IPS-18a (cell line): ENCODE measurements at regions not wholly inside any gene's neighbourhood (a gene's known extent, or its start where the extent isn't known, plus 50 kb on each side); places are given as distances from the start of the nearest gene placed in this dataset.

ENCODE experiments used
- H3K27ac ChIP-seq: one replicate; pipeline ENCODE4 v1.5.1; 2013; ENCODE audit warnings: low read length
- H3K27me3 ChIP-seq: one replicate; pipeline ENCODE4 v1.6.1; 2013; ENCODE audit warnings: mild to moderate bottlenecking, low read length; ENCODE audit not compliant: control insufficient read depth, insufficient read depth
- H3K36me3 ChIP-seq: one replicate; pipeline ENCODE4 v1.6.1; 2013; ENCODE audit warnings: low read depth, low read length; ENCODE audit not compliant: control insufficient read depth
- H3K4me1 ChIP-seq: one replicate; pipeline ENCODE4 v1.6.1; 2013; ENCODE audit warnings: low read depth, low read length; ENCODE audit not compliant: control insufficient read depth
- H3K4me3 ChIP-seq: one replicate; pipeline ENCODE4 v1.5.1; 2013; ENCODE audit warnings: low read length
- H3K9ac ChIP-seq: one replicate; pipeline ENCODE4 v1.6.1; 2013; ENCODE audit warnings: mild to moderate bottlenecking, low read length, moderate library complexity
- H3K9me3 ChIP-seq: one replicate; pipeline ENCODE4 v1.6.1; 2013; ENCODE audit warnings: low read depth, low read length; ENCODE audit not compliant: control insufficient read depth

DNA sequence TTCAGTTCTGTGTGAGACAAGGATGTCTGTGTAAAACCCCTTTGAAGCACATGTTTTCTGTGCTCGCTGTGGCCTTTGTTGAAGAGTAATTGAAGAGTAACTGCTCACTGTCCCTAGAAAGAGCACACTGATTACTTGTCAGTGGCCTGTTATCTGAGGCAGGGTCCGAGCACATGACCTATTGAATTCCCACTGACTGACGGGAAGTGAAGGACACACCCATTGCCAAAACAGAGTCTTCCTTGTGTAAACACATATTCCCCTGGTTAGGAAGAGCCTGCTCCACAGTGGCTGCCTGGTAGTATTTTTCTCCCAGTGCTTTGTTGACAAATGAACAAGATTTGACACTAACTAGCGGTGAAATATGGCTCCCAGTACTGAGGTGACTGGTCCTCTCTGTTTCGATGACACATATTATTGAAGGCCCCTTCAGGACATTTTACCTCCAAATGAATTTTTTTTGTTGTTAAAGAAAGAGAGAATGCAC lies 148.5 kb upstream of the GYPC start:
- H3K27me3 ChIP-seq, result no peaks in the 10 kb centered on the region
- peaks cover 16% of the 10 kb centered on the region for H3K4me1 ChIP-seq
- H3K9ac ChIP-seq, result no peak overlapping the region
- no peak overlapping the region for H3K4me3 ChIP-seq
- H3K9me3 ChIP-seq, result no peaks in the 10 kb centered on the region
- no peaks in the 10 kb centered on the region for H3K36me3 ChIP-seq
- H3K27ac ChIP-seq, result no peak overlapping the region

GRCh38 chr2:126510356-126510755 lies 145.6 kb upstream of the GYPC start:
- Histone ChIP-seq H3K9ac (no peak overlapping the region), H3K36me3 (no peaks in the 10 kb centered on the region)

DNA sequence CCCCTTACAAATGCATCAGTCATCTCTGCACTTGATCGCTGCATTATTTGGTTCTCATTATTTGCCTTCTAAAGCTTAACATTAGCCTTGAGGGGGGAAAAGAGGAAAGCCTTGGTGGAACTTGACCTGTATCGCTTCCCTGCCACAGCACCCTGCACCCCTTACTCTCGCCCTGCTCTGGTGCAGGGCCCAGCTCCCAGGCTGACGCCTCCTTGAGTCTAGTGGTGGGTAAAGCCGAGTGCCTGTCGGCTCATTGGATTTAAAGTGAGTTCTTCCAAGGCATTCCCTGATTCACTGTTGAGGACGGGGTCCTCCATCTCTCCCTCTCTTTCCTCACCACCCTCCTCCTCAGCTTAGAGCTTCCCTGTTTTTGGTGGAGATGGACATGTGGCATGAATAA lies 145.0 kb upstream of the GYPC start:
- Histone ChIP-seq H3K36me3 (no peaks in the 10 kb centered on the region), H3K9me3 (no peaks in the 10 kb centered on the region), H3K4me1 (peaks cover 16% of the 10 kb centered on the region), H3K27me3 (no peaks in the 10 kb centered on the region), H3K9ac (no peak overlapping the region), H3K4me3 (no peak overlapping the region), H3K27ac (no peak overlapping the region)

More at GRCh38 chr2:126510356-126510755, 145.6 kb upstream of the GYPC start:
- Histone ChIP-seq H3K9me3 (no peaks in the 10 kb centered on the region), H3K27ac (no peak overlapping the region), H3K27me3 (no peaks in the 10 kb centered on the region), H3K4me1 (peaks cover 16% of the 10 kb centered on the region), H3K4me3 (no peak overlapping the region)

- Histone ChIP-seq H3K36me3 (no peaks in the 10 kb centered on the region), H3K27ac (no peak overlapping the region), H3K4me1 (peaks cover 6% of the 10 kb centered on the region), H3K9me3 (no peaks in the 10 kb centered on the region), H3K9ac (no peak overlapping the region), H3K27me3 (no peaks in the 10 kb centered on the region), H3K4me3 (no peak overlapping the region)
These were observed 143.9 kb upstream of the GYPC start for GRCh38 chr2:126512026-126512425.

DNA sequence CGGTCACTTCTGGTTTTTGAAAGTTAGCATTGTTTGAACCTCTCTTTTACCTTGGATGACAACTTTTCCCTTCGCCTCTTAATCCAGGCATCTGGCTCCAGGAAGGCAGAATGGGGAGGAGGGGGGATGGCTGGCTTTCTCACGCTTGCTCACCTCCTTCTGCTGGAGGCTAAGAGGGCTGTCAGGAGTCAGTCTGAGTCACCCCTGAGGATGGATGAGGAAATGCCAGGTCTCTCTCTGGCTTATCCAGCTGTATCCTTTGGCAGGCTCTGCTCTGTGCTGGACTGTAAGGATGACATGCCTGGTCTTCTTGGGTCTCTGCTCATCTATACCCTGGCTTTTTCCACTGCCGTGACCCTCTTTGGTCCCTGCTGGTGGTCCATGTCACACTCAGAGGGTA lies 142.9 kb upstream of the GYPC start:
- Histone ChIP-seq H3K4me3 (no peak overlapping the region), H3K9me3 (no peaks in the 10 kb centered on the region), H3K27ac (no peak overlapping the region), H3K36me3 (no peaks in the 10 kb centered on the region), H3K9ac (no peak overlapping the region), H3K4me1 (no peaks in the 10 kb centered on the region), H3K27me3 (no peaks in the 10 kb centered on the region)

GRCh38 chr2:126515471-126515870 lies 140.5 kb upstream of the GYPC start:
- H3K27me3 ChIP-seq, result no peaks in the 10 kb centered on the region
- no peaks in the 10 kb centered on the region for H3K9me3 ChIP-seq
- H3K4me1 ChIP-seq, result no peaks in the 10 kb centered on the region
- H3K36me3 ChIP-seq, result no peaks in the 10 kb centered on the region
- no peak overlapping the region for H3K9ac ChIP-seq
- no peak overlapping the region for H3K27ac ChIP-seq
- H3K4me3 ChIP-seq, result no peak overlapping the region

DNA sequence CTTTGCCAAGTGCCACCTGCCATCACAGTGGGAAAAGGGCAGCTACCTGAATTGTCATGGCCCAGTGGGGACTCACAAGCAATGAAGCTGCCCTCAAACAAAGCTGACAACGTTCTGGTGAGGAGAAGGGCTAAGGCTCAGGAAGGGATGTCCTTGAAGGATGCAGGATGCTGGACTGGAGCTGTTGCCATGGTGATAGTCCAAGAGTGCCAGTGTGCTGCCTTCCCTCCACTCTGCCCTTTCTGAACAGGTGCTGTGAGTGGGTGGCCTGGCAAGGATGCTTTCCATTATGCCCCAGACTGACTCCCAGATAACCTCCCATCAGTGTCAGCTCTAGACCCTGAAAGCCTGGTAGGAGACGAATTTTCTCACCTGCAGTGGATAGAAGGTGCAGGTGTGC lies 137.8 kb upstream of the GYPC start:
- H3K4me1 ChIP-seq, result no peaks in the 10 kb centered on the region
- no peaks in the 10 kb centered on the region for H3K27me3 ChIP-seq
- H3K9me3 ChIP-seq, result no peaks in the 10 kb centered on the region
- H3K4me3 ChIP-seq, result no peak overlapping the region
- no peak overlapping the region for H3K9ac ChIP-seq
- no peak overlapping the region for H3K27ac ChIP-seq
- no peaks in the 10 kb centered on the region for H3K36me3 ChIP-seq

- Histone ChIP-seq H3K4me3 (no peak overlapping the region), H3K9ac (no peak overlapping the region)
These were observed 128.0 kb upstream of the GYPC start for GRCh38 chr2:126527836-126528490.

GRCh38 chr2:126531029-126531428 lies 124.9 kb upstream of the GYPC start:
- Histone ChIP-seq H3K27ac (no peak overlapping the region), H3K4me3 (no peak overlapping the region), H3K4me1 (no peaks in the 10 kb centered on the region), H3K36me3 (no peaks in the 10 kb centered on the region), H3K9me3 (no peaks in the 10 kb centered on the region), H3K9ac (no peak overlapping the region), H3K27me3 (no peaks in the 10 kb centered on the region)

More at GRCh38 chr2:126527836-126528490, 128.0 kb upstream of the GYPC start:
- Histone ChIP-seq H3K4me1 (no peaks in the 10 kb centered on the region), H3K27me3 (no peaks in the 10 kb centered on the region), H3K9me3 (no peaks in the 10 kb centered on the region), H3K27ac (no peak overlapping the region), H3K36me3 (no peaks in the 10 kb centered on the region)

GRCh38 chr2:126534478-126534877 lies 121.5 kb upstream of the GYPC start:
- H3K9ac ChIP-seq, result no peak overlapping the region

DNA sequence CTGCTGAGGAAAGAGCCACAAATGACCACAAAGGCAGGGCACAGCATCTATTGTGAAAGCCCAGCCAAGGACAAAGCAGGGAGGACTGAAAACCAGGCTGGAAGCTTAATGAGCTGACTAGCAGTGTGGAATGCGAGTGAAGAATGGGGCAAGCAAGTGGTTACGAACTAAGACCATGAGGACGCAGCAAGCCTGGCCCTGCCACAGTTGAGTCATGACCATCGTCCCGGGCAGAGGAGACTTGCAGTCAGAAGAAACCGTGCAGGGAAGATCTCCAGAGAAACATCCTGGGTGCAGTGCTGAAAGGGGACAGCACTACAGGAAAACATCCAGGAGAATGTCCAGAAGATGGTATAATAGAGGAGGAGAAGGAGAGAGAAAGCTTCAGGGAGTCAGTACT lies 120.5 kb upstream of the GYPC start:
- no peak overlapping the region for H3K9ac ChIP-seq
- H3K36me3 ChIP-seq, result no peaks in the 10 kb centered on the region
- no peaks in the 10 kb centered on the region for H3K27me3 ChIP-seq
- no peaks in the 10 kb centered on the region for H3K4me1 ChIP-seq
- H3K27ac ChIP-seq, result no peak overlapping the region
- no peaks in the 10 kb centered on the region for H3K9me3 ChIP-seq
- H3K4me3 ChIP-seq, result no peak overlapping the region

More at GRCh38 chr2:126534478-126534877, 121.5 kb upstream of the GYPC start:
- Histone ChIP-seq H3K27me3 (no peaks in the 10 kb centered on the region), H3K27ac (no peak overlapping the region), H3K4me1 (no peaks in the 10 kb centered on the region), H3K36me3 (no peaks in the 10 kb centered on the region), H3K9me3 (no peaks in the 10 kb centered on the region), H3K4me3 (no peak overlapping the region)

- Histone ChIP-seq H3K9me3 (no peaks in the 10 kb centered on the region), H3K4me1 (no peaks in the 10 kb centered on the region)
These were observed 119.3 kb upstream of the GYPC start for GRCh38 chr2:126536605-126537200.

More at GRCh38 chr2:126536605-126537200, 119.3 kb upstream of the GYPC start:
- no peaks in the 10 kb centered on the region for H3K36me3 ChIP-seq
- no peak overlapping the region for H3K9ac ChIP-seq
- no peak overlapping the region for H3K27ac ChIP-seq
- H3K4me3 ChIP-seq, result no peak overlapping the region
- no peaks in the 10 kb centered on the region for H3K27me3 ChIP-seq
